Fibroblast of upper back skin (primary cell): ENCODE measurements at regions not wholly inside any gene's neighbourhood (a gene's known extent, or its start where the extent isn't known, plus 50 kb on each side); places are given as distances from the start of the nearest gene placed in this dataset.

Source experiments
- DNase-seq: peaks from one replicate; pipeline ENCODE4 v3.0.0-alpha.2; 2013

- peak; percentile 50 for DNase-seq
Observed at GRCh38 chrX:69024931-69025330, 140.3 kb downstream of the PJA1 start.

GRCh38 chrX:69024161-69024736 is 141.0 kb downstream of the PJA1 start:
- DNase-seq = no peak

- no peak for DNase-seq
Observed at GRCh38 chrX:69022430-69022829, 142.8 kb downstream of the PJA1 start.

GRCh38 chrX:69021141-69021960 is 143.9 kb downstream of the PJA1 start:
- no peak for DNase-seq

- DNase-seq = no peak
Observed at GRCh38 chrX:69020316-69020715, 144.9 kb downstream of the PJA1 start.

GRCh38 chrX:69019073-69019890 is 146.0 kb downstream of the PJA1 start:
- no peak for DNase-seq

- no peak for DNase-seq
Observed at GRCh38 chrX:69018416-69019072, 146.7 kb downstream of the PJA1 start.

GRCh38 chrX:69016293-69016941 is 148.8 kb downstream of the PJA1 start:
- DNase-seq = no peak

GRCh38 chrX:69015564-69016292 is 149.5 kb downstream of the PJA1 start:
- DNase-seq = no peak

GRCh38 chrX:69015156-69015555 is 150.1 kb downstream of the PJA1 start:
- no peak for DNase-seq

GRCh38 chrX:69014200-69014599 is 151.1 kb downstream of the PJA1 start:
- DNase-seq = peak; percentile 89

- no peak for DNase-seq
Observed at GRCh38 chrX:69010339-69010738, 154.9 kb downstream of the PJA1 start.

GRCh38 chrX:69000877-69001276 is 164.4 kb downstream of the PJA1 start:
- DNase-seq = no peak

- no peak for DNase-seq
Observed at GRCh38 chrX:68999931-69000330, 165.3 kb downstream of the PJA1 start.

GRCh38 chrX:68999356-68999755 is 165.9 kb downstream of the PJA1 start:
- peak; percentile 35 for DNase-seq

- no peak for DNase-seq
Observed at GRCh38 chrX:68998716-68999115, 166.5 kb downstream of the PJA1 start.

- DNase-seq = peak; percentile 77
Observed at GRCh38 chrX:68997911-68998310, 167.3 kb downstream of the PJA1 start.

- DNase-seq = peak; percentile 2
Observed at GRCh38 chrX:68997511-68997910, 167.7 kb downstream of the PJA1 start.

GRCh38 chrX:68995780-68996551 is 167.1 kb downstream of the EFNB1 start:
- DNase-seq = peak; percentile 87

- no peak for DNase-seq
Observed at GRCh38 chrX:68995386-68995779, 166.6 kb downstream of the EFNB1 start.

- DNase-seq = no peak
Observed at GRCh38 chrX:68994891-68995255, 166.1 kb downstream of the EFNB1 start.
